GM23338 (cell line): ENCODE measurements at regions not wholly inside any gene's neighbourhood (a gene's known extent, or its start where the extent isn't known, plus 50 kb on each side); places are given as distances from the start of the nearest gene placed in this dataset.
"Not testable (repeated sequence)": the region's sequence is repeated elsewhere in the genome, so short reads cannot be mapped to it uniquely, and the experiment has no call there.

Source experiments
- ATAC-seq: fragments of 200-7000 bp; cut with Tn5 transposase; 3 replicates; pipeline ENCODE4 v1.9.1; 2020
- DNase-seq: peaks from one replicate; pipeline ENCODE4 v3.0.0-alpha.2; 2015; ENCODE audit warnings: low spot score
- H2AFZ ChIP-seq: fragments of 200-600 bp; sonication (generic); 2 replicates; pipeline ENCODE4 v1.8.0; 2016; ENCODE audit warnings: antibody characterized with exemption, mild to moderate bottlenecking, moderate library complexity
- H3F3A ChIP-seq: fragments of 200-600 bp; sonication (generic); replicated peaks from 2 replicates; pipeline ENCODE4 v1.8.0; 2017; ENCODE audit warnings: antibody characterized with exemption, mixed run types, low read depth
- H3K27ac ChIP-seq: fragments of 200-600 bp; sonication (generic); 2 replicates; pipeline ENCODE4 v1.6.1; 2016; ENCODE audit warnings: low read depth
- H3K27me3 ChIP-seq: fragments of 200-600 bp; sonication (generic); 2 replicates; pipeline ENCODE4 v1.8.0; 2016; ENCODE audit warnings: mild to moderate bottlenecking, mixed run types, moderate library complexity; ENCODE audit not compliant: insufficient read depth
- H3K36me3 ChIP-seq: fragments of 200-600 bp; sonication (generic); 2 replicates; pipeline ENCODE4 v1.8.0; 2016; ENCODE audit warnings: mild to moderate bottlenecking; ENCODE audit not compliant: insufficient read depth
- H3K4me1 ChIP-seq: fragments of 200-600 bp; sonication (generic); 2 replicates; pipeline ENCODE4 v1.8.0; 2016; ENCODE audit warnings: mild to moderate bottlenecking, moderate library complexity; ENCODE audit not compliant: insufficient read depth
- H3K4me2 ChIP-seq: fragments of 200-600 bp; sonication (generic); 2 replicates; pipeline ENCODE4 v1.7.1; 2017; ENCODE audit warnings: mixed run types
- H3K4me3 ChIP-seq: fragments of 200-600 bp; sonication (generic); 2 replicates; pipeline ENCODE4 v1.6.1; 2016; ENCODE audit warnings: mixed run types
- H3K79me2 ChIP-seq: fragments of 200-600 bp; sonication (generic); replicated peaks from 2 replicates; pipeline ENCODE4 v1.8.0; 2017; ENCODE audit warnings: mild to moderate bottlenecking; ENCODE audit not compliant: insufficient read depth
- H3K9me2 ChIP-seq: fragments of 200-600 bp; sonication (generic); 2 replicates; pipeline ENCODE4 v1.8.0; 2017; ENCODE audit not compliant: insufficient read depth
- H4K20me1 ChIP-seq: fragments of 200-600 bp; sonication (generic); replicated peaks from 2 replicates; pipeline ENCODE4 v1.8.0; 2017; ENCODE audit warnings: mild to moderate bottlenecking; ENCODE audit not compliant: insufficient read depth
- H3K27ac Mint-ChIP-seq: 2 replicates; pipeline ENCODE4 v1.8.0; 2020; ENCODE audit warnings: inconsistent platforms, mild to moderate bottlenecking, moderate library complexity, mixed read lengths
- H3K27me3 Mint-ChIP-seq: 3 replicates; pipeline ENCODE4 v1.8.0; 2022; ENCODE audit warnings: low read depth, mild to moderate bottlenecking, moderate library complexity, mixed read lengths, inconsistent platforms; ENCODE audit not compliant: insufficient read depth, poor library complexity
- H3K36me3 Mint-ChIP-seq: 3 replicates; pipeline ENCODE4 v1.8.0; 2021; ENCODE audit warnings: low read depth, mild to moderate bottlenecking, inconsistent platforms, moderate library complexity, mixed read lengths
- H3K4me1 Mint-ChIP-seq: 3 replicates; pipeline ENCODE4 v1.8.0; 2020; ENCODE audit warnings: mild to moderate bottlenecking, inconsistent platforms, mixed read lengths
- H3K4me3 Mint-ChIP-seq: 3 replicates; pipeline ENCODE4 v1.8.0; 2021; ENCODE audit warnings: moderate library complexity, mild to moderate bottlenecking, inconsistent platforms, mixed read lengths
- H3K9me3 Mint-ChIP-seq: 3 replicates; pipeline ENCODE4 v1.8.0; 2020; ENCODE audit warnings: moderate library complexity, mild to moderate bottlenecking, inconsistent platforms, mixed read lengths
- EZH2 ChIP-seq: fragments of 200-600 bp; sonication (generic); IDR thresholded peaks from one replicate; pipeline ENCODE4 v1.8.0; 2017; ENCODE audit warnings: antibody characterized with exemption, mild to moderate bottlenecking, low read depth; ENCODE audit not compliant: unreplicated experiment
- NANOG ChIP-seq: IDR thresholded peaks from 2 replicates; pipeline ENCODE4 v1.6.1; 2016; ENCODE audit warnings: antibody characterized with exemption, borderline replicate concordance
- ZNF114 ChIP-seq: fragments of 250-450 bp; sonication (Bioruptor Pico); IDR thresholded peaks from 2 replicates; pipeline ENCODE4 v1.5.0; 2020; ENCODE audit warnings: mild to moderate bottlenecking, moderate library complexity
- TF ChIP-seq, protein P1 (sequence below), 2 experiments: fragments of 200-600 bp in 1 of 2; sonication (generic) in 1 of 2; conservative IDR thresholded peaks; 2 replicates each; pipeline versions ENCODE4 v1.5.1 to v1.6.1; 2016 to 2017; ENCODE audit warnings: antibody characterized with exemption in 2 of 2, low read depth in 2 of 2, mild to moderate bottlenecking in 2 of 2, moderate library complexity in 1 of 2

DNA sequence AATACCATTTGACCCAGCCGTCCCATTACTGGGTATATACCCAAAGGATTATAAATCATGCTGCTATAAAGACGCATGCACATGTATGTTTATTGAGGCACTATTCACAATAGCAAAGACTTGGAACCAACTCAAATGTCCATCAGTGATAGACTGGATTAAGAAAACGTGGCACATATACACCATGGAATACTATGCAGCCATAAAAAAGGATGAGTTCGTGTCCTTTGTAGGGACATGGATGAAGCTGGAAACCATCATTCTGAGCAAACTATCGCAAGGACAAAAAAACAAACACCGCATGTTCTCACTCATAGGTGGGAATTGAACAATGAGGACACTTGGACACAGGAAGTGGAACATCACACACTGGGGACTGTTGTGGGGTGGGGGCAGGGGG, 83.5 kb downstream of the GEMIN8 start:
- not testable (repeated sequence) for H3K4me3 ChIP-seq, H3K9me3 Mint-ChIP-seq, H4K20me1 ChIP-seq, H3K27me3 ChIP-seq, H3K36me3 Mint-ChIP-seq, H3K9me2 ChIP-seq, H3K4me2 ChIP-seq, ATAC-seq, H3K36me3 ChIP-seq, DNase-seq, H3K27ac Mint-ChIP-seq, H3F3A ChIP-seq, H3K27me3 Mint-ChIP-seq, H3K27ac ChIP-seq, H2AFZ ChIP-seq, H3K79me2 ChIP-seq, H3K4me3 Mint-ChIP-seq
- peaks cover 24% of the 10 kb centered on the region for H3K4me1 Mint-ChIP-seq
- peaks cover 20% of the 10 kb centered on the region for H3K4me1 ChIP-seq

DNA sequence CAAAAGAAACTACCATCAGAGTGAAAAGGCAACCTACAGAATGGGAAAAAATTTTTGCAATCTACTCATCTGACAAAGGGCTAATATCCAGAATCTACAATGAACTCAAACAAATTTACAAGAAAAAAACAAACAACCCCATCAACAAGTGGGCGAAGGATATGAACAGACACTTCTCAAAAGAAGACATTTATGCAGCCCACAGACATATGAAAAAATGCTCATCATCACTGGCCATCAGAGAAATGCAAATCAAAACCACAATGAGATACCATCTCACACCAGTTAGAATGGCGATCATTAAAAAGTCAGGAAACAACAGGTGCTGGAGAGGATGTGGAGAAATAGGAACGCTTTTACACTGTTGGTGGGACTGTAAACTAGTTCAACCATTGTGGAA, 83.9 kb downstream of the GEMIN8 start:
- not testable (repeated sequence) for H3K9me2 ChIP-seq, H3K36me3 ChIP-seq, H3K4me3 Mint-ChIP-seq, ATAC-seq, H3F3A ChIP-seq, H3K36me3 Mint-ChIP-seq, H3K4me3 ChIP-seq, H3K27me3 ChIP-seq, H3K4me2 ChIP-seq, H2AFZ ChIP-seq, H3K79me2 ChIP-seq, H4K20me1 ChIP-seq, H3K27ac ChIP-seq, H3K9me3 Mint-ChIP-seq, H3K27me3 Mint-ChIP-seq, DNase-seq, H3K27ac Mint-ChIP-seq
- H3K4me1 ChIP-seq, result peaks cover 23% of the 10 kb centered on the region
- H3K4me1 Mint-ChIP-seq, result peaks cover 28% of the 10 kb centered on the region

DNA sequence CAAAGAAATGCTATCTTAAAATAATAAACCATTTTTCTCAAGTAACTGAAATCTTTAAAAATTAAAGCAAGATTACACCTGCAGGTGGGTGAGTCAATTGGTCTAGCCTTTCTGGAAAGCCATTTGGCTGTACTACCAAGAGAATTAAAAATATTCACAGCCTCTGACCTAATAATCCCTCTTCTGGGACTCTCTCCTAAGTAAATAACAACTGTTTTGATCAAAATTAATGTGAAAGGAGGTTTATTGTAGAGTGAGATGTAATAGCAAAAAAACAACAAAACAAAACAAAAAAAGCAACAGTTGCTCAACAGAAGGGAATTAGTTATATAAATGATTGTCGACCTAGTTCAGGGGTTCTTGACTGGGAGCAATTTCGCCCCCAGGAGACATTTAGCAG, 89.0 kb downstream of the GEMIN8 start:
- TF ChIP-seq ZNF114 (CRISPR knock-in tag), result no peak
- Mint-ChIP-seq H3K27ac (peak overlapping the region; percentile 10; the same call in 1 of the 2 replicates), H3K9me3 (no peaks in the 10 kb centered on the region; the same call in 2 of the 3 replicates)

DNA sequence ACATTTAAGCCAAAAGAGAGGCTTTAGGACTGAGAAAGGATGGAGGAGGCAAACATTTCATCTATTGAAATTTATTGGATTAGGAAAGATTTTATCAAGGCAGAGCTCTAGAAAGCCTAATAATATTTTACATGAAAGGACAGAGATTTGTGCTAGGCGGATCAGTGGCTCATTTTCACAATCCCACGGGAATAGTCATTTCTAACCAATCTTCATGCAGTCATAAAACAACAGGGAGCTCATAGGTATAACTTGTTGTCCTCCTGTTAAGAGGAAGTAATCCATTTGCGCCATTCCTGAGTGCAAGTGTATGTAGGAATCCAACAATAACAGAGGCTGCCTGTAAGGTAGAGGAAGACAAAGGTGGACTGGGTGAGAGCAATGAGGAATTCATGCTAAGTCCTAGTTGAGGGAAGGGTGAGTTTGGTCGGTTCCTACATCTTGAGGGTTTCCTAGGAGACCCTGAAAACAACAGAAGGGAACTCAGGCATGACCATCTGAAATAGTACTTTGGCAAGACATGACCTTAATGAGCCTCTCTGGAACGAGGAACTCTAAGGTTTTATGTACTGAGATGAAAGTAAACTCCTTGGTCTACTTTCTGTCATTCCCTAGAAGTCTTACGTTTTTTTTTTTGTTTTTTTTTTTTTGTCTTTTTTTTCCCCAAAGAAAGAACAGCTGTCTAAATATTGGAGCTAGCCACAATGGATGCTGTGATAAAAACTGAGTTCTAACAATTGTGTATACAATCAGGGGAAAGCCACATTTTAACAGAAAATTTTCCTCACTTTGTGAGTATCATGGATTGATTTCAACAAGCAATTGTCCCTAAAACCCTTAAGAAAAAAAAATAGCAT, 89.7 kb downstream of the GEMIN8 start:
- H3K27ac Mint-ChIP-seq, result peak overlapping the region; percentile 89; the same call in 1 of the 2 replicates
- no peaks in the 10 kb centered on the region for H3F3A ChIP-seq
- peak overlapping the region; percentile 82 for H3K4me2 ChIP-seq
- H3K4me1 Mint-ChIP-seq, result peaks cover 47% of the 10 kb centered on the region
- H3K9me3 Mint-ChIP-seq, result no peaks in the 10 kb centered on the region; the same call in 2 of the 3 replicates
- DNase-seq, result peak; percentile 58
- no peaks in the 10 kb centered on the region for H3K9me2 ChIP-seq
- peak overlapping the region; percentile 64; the same call in 2 of the 3 replicates for H3K4me3 Mint-ChIP-seq
- H3K27me3 Mint-ChIP-seq, result peaks cover 4% of the 10 kb centered on the region
- H3K27ac ChIP-seq, result peak overlapping the region; percentile 92
- ATAC-seq, result no peak; the same call in 2 of the 3 replicates
- H3K36me3 ChIP-seq, result no peaks in the 10 kb centered on the region
- TF ChIP-seq EZH2, result no peak
- no peak for TF ChIP-seq NANOG
- TF ChIP-seq, protein P1, sequence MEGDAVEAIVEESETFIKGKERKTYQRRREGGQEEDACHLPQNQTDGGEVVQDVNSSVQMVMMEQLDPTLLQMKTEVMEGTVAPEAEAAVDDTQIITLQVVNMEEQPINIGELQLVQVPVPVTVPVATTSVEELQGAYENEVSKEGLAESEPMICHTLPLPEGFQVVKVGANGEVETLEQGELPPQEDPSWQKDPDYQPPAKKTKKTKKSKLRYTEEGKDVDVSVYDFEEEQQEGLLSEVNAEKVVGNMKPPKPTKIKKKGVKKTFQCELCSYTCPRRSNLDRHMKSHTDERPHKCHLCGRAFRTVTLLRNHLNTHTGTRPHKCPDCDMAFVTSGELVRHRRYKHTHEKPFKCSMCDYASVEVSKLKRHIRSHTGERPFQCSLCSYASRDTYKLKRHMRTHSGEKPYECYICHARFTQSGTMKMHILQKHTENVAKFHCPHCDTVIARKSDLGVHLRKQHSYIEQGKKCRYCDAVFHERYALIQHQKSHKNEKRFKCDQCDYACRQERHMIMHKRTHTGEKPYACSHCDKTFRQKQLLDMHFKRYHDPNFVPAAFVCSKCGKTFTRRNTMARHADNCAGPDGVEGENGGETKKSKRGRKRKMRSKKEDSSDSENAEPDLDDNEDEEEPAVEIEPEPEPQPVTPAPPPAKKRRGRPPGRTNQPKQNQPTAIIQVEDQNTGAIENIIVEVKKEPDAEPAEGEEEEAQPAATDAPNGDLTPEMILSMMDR (conservative IDR thresholded peaks at IDR 0.05; ENCODE audit: low read depth in 2 of 2), result no peak
- H3K79me2 ChIP-seq, result peaks cover 22% of the 10 kb centered on the region
- no peaks in the 10 kb centered on the region for H3K27me3 ChIP-seq
- H3K4me3 ChIP-seq, result no peak overlapping the region; the same call in 1 of the 2 replicates
- no peak overlapping the region for H2AFZ ChIP-seq
- H3K4me1 ChIP-seq, result peaks cover 48% of the 10 kb centered on the region
- H4K20me1 ChIP-seq, result no peaks in the 10 kb centered on the region
- H3K36me3 Mint-ChIP-seq, result peaks cover 4% of the 10 kb centered on the region; the same call in 2 of the 3 replicates

More for the DNA sequence above, 89.0 kb downstream of the GEMIN8 start:
- Histone ChIP-seq H3K27ac (peak overlapping the region; percentile 26; the same call in 1 of the 2 replicates), H3K36me3 (no peaks in the 10 kb centered on the region), H3K79me2 (peaks cover 15% of the 10 kb centered on the region), H3K27me3 (no peaks in the 10 kb centered on the region), H3K4me1 (peaks cover 44% of the 10 kb centered on the region), H3K4me2 (no peak overlapping the region), H3F3A (no peaks in the 10 kb centered on the region), H3K9me2 (no peaks in the 10 kb centered on the region), H2AFZ (no peak overlapping the region), H4K20me1 (no peaks in the 10 kb centered on the region), H3K4me3 (no peak overlapping the region)
- peaks cover 4% of the 10 kb centered on the region; the same call in 2 of the 3 replicates for H3K36me3 Mint-ChIP-seq
- ATAC-seq (no peak), DNase-seq (no peak)
- H3K4me1 Mint-ChIP-seq, result peaks cover 47% of the 10 kb centered on the region
- peaks cover 4% of the 10 kb centered on the region for H3K27me3 Mint-ChIP-seq
- no peak overlapping the region for H3K4me3 Mint-ChIP-seq
